NCI-H2196 (cell line): ENCODE measurements at regions not wholly inside any gene's neighbourhood (a gene's known extent, or its start where the extent isn't known, plus 50 kb on each side); places are given as distances from the start of the nearest gene placed in this dataset.
"Not testable (repeated sequence)": the region's sequence is repeated elsewhere in the genome, so short reads cannot be mapped to it uniquely, and the experiment has no call there.

ENCODE experiments used
- DNase-seq: peaks from one replicate; lab custom pipeline; 2025; ENCODE audit not compliant: unreplicated experiment; lab: John Stamatoyannopoulos, UW

- DNase-seq, result no peak
These were observed 477.9 kb downstream of the MN1 start for GRCh38 chr22:27323661-27324060.

GRCh38 chr22:27324908-27325307, 476.6 kb downstream of the MN1 start:
- DNase-seq, result not testable (repeated sequence)

- no peak for DNase-seq
These were observed 474.1 kb downstream of the MN1 start for GRCh38 chr22:27327497-27327896.

GRCh38 chr22:27327981-27328721, 473.4 kb downstream of the MN1 start:
- no peak for DNase-seq

- no peak for DNase-seq
These were observed 472.3 kb downstream of the MN1 start for GRCh38 chr22:27329131-27329850.

GRCh38 chr22:27329966-27330645, 471.4 kb downstream of the MN1 start:
- DNase-seq, result no peak

GRCh38 chr22:27331526-27332281, 469.9 kb downstream of the MN1 start:
- DNase-seq, result no peak

GRCh38 chr22:27335102-27335660, 466.4 kb downstream of the MN1 start:
- no peak for DNase-seq

GRCh38 chr22:27336151-27337090, 465.1 kb downstream of the MN1 start:
- DNase-seq, result no peak

- DNase-seq, result no peak
These were observed 463.9 kb downstream of the MN1 start for GRCh38 chr22:27337676-27338075.

GRCh38 chr22:27340047-27340446, 461.5 kb downstream of the MN1 start:
- DNase-seq, result no peak

- DNase-seq, result no peak
These were observed 457.0 kb downstream of the MN1 start for GRCh38 chr22:27344546-27344945.

GRCh38 chr22:27345691-27346090, 455.9 kb downstream of the MN1 start:
- no peak for DNase-seq

GRCh38 chr22:27347951-27348350, 453.6 kb downstream of the MN1 start:
- no peak for DNase-seq

- DNase-seq, result no peak
These were observed 452.9 kb downstream of the MN1 start for GRCh38 chr22:27348634-27349033.

- no peak for DNase-seq
These were observed 452.1 kb downstream of the MN1 start for GRCh38 chr22:27349456-27349855.

GRCh38 chr22:27350306-27350705, 451.2 kb downstream of the MN1 start:
- no peak for DNase-seq

- no peak for DNase-seq
These were observed 449.1 kb downstream of the MN1 start for GRCh38 chr22:27352426-27352825.

- no peak for DNase-seq
These were observed 443.3 kb downstream of the MN1 start for GRCh38 chr22:27358096-27358870.
